ENCODE measurements at regions not wholly inside any gene's neighbourhood (a gene's known extent, or its start where the extent isn't known, plus 50 kb on each side); places are given as distances from the start of the nearest gene placed in this dataset.
"Not testable (repeated sequence)": the region's sequence is repeated elsewhere in the genome, so short reads cannot be mapped to it uniquely, and the experiment has no call there.

DNA sequence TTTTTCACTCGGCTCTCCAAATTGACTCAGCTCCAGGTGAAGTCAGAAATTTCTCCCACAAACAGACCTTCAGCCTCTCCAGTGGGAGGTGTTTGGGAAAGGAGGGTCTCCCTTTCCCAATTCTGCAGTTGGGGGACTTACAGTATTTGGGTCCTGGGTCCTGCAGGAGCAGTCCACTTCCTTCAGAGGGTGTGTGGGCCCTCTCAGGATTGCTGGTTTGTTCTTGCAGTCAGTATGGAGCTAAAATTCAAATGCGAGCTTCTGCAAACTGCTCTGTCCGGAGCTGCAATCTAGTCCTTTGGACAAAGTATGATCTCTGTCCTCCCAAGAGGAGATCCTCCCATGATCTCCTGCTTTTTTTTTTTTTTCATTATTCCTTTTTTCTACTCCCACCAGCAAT, 87.9 kb upstream of the MSTN start:
- ATAC-seq (replicated peaks; ENCODE audit: extremely low read depth, poor library complexity, severe bottlenecking) (no peak), DNase-seq (ENCODE audit: low spot score in 2 of 2) (no peak)
- H3K27ac Mint-ChIP-seq (ENCODE audit: low read depth): no peak overlapping the region
- no peaks in the 10 kb centered on the region for H3K36me3 Mint-ChIP-seq (ENCODE audit: insufficient read depth)
- H3K27me3 Mint-ChIP-seq: peaks cover 13% of the 10 kb centered on the region
- peaks cover 24% of the 10 kb centered on the region for H3K9me3 Mint-ChIP-seq
- no peak overlapping the region for H3K4me3 Mint-ChIP-seq
- no peaks in the 10 kb centered on the region for H3K4me1 Mint-ChIP-seq

DNA sequence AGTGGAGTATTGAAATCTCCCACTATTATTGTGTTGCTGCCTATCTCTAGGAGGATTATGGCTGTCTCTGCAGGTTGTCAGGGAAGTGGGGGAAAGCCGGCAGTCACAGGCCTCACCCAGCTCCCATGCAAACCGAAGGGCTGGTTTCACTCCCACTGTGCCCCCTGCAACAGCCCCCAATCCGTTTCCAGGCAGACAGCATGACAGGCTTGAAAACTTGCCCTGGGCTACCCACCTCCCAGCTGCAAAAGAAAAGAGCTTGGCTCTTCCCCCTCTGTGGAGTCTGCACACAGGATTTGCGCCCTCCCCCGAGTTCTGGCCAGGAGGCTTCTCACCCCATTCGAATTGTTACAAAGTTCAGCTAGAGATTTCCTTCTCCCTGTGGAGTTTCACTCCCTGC, 87.4 kb upstream of the MSTN start:
- no peak overlapping the region for H3K27ac Mint-ChIP-seq (ENCODE audit: low read depth)
- no peaks in the 10 kb centered on the region for H3K4me1 Mint-ChIP-seq
- peaks cover 10% of the 10 kb centered on the region for H3K27me3 Mint-ChIP-seq
- DNase-seq (ENCODE audit: low spot score in 2 of 2) (no peak), ATAC-seq (replicated peaks; ENCODE audit: extremely low read depth, poor library complexity, severe bottlenecking) (no peak)
- no peaks in the 10 kb centered on the region for H3K36me3 Mint-ChIP-seq (ENCODE audit: insufficient read depth)
- H3K9me3 Mint-ChIP-seq: peaks cover 24% of the 10 kb centered on the region
- H3K4me3 Mint-ChIP-seq: no peak overlapping the region

GRCh38 chr2:190149200-190149599, 86.7 kb upstream of the MSTN start:
- Mint-ChIP-seq H3K9me3 (peaks cover 24% of the 10 kb centered on the region), H3K27ac (ENCODE audit: low read depth) (no peak overlapping the region), H3K36me3 (ENCODE audit: insufficient read depth) (no peaks in the 10 kb centered on the region), H3K4me1 (no peaks in the 10 kb centered on the region), H3K4me3 (no peak overlapping the region), H3K27me3 (peaks cover 3% of the 10 kb centered on the region)
- no peak for ATAC-seq (replicated peaks; ENCODE audit: extremely low read depth, poor library complexity, severe bottlenecking)
- DNase-seq (ENCODE audit: low spot score in 2 of 2): no peak

DNA sequence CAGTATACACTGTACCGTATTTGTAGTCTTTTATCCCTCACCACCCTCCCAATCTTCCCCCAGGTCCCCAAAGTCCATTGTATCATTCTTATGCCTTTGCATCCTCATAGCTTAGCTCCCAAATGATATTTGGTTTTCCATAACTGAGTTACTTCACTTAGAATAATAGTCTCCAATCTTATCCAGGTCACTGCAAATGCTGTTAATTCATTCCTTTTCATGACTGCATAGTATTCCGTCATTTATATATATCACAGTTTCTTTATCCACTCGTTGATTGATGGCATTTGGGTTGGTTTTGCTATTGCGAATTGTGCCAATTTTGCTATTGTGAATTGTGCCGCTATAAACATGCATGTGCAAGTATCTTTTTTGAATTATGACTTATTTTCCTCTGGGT, 83.6 kb upstream of the MSTN start:
- H3K36me3 Mint-ChIP-seq (ENCODE audit: insufficient read depth); H3K27me3 Mint-ChIP-seq; H3K4me3 Mint-ChIP-seq; ATAC-seq (replicated peaks; ENCODE audit: extremely low read depth, poor library complexity, severe bottlenecking); DNase-seq (ENCODE audit: low spot score in 2 of 2); H3K4me1 Mint-ChIP-seq; H3K27ac Mint-ChIP-seq (ENCODE audit: low read depth): not testable (repeated sequence)
- H3K9me3 Mint-ChIP-seq: peaks cover 27% of the 10 kb centered on the region

GRCh38 chr2:190140474-190140873, 77.9 kb upstream of the MSTN start:
- not testable (repeated sequence) for H3K9me3 Mint-ChIP-seq; H3K4me3 Mint-ChIP-seq; H3K27me3 Mint-ChIP-seq; DNase-seq (ENCODE audit: low spot score in 2 of 2); H3K36me3 Mint-ChIP-seq (ENCODE audit: insufficient read depth); H3K4me1 Mint-ChIP-seq; H3K27ac Mint-ChIP-seq (ENCODE audit: low read depth); ATAC-seq (replicated peaks; ENCODE audit: extremely low read depth, poor library complexity, severe bottlenecking)

- no peaks in the 10 kb centered on the region for H3K36me3 Mint-ChIP-seq (ENCODE audit: insufficient read depth)
- H3K4me3 Mint-ChIP-seq: no peak overlapping the region
Observed at GRCh38 chr2:190139371-190139770, 76.8 kb upstream of the MSTN start.

DNA sequence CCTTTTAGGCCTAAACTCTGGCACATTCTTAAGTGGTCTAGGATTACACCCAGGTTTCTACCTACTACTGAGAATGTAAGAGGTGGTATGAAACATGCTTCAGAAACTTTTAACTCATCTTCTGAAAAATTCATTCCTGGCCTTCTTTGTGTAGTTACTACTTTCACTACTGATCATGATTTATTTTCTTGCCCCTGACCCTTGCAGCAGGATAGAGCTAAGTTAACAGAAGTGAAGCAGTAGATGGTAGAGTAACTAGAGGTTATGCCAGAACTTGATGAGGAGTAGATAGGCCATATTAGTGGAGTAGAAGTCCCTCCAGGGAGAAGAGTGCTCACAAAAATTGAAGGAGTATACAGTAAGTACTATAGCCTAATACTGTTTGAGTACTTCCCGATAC, 75.5 kb upstream of the MSTN start:
- no peak for DNase-seq (ENCODE audit: low spot score in 2 of 2)
- Mint-ChIP-seq H3K27ac (ENCODE audit: low read depth) (no peak overlapping the region), H3K36me3 (ENCODE audit: insufficient read depth) (no peaks in the 10 kb centered on the region), H3K9me3 (peaks cover 8% of the 10 kb centered on the region), H3K4me1 (no peaks in the 10 kb centered on the region), H3K4me3 (no peak overlapping the region), H3K27me3 (no peaks in the 10 kb centered on the region)
- ATAC-seq (replicated peaks; ENCODE audit: extremely low read depth, poor library complexity, severe bottlenecking): no peak

More at GRCh38 chr2:190139371-190139770, 76.8 kb upstream of the MSTN start:
- Mint-ChIP-seq H3K27me3 (no peaks in the 10 kb centered on the region), H3K4me1 (no peaks in the 10 kb centered on the region), H3K9me3 (peaks cover 8% of the 10 kb centered on the region), H3K27ac (ENCODE audit: low read depth) (no peak overlapping the region)
- ATAC-seq (replicated peaks; ENCODE audit: extremely low read depth, poor library complexity, severe bottlenecking): no peak
- DNase-seq (ENCODE audit: low spot score in 2 of 2): no peak

DNA sequence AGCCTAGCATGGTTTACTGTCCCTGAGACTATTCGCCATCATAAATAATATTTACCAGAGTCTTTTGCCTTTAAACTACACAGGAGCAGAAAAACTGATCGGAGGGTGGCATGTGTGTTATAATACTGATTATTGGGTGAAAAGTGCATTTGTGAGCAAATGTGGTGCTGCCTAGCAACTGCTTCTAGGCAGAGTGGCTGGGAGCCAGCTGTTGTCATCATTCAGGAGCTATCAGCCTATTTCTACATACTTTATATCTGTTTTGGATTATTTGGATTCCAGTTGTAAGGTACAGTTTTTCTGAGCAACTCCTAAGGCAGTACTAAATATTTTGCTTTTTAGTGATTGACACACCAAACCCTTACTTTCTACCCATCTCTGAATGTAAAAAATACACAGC, 75.0 kb upstream of the MSTN start:
- ATAC-seq (replicated peaks; ENCODE audit: extremely low read depth, poor library complexity, severe bottlenecking) (no peak), DNase-seq (ENCODE audit: low spot score in 2 of 2) (no peak)
- H3K4me3 Mint-ChIP-seq: no peak overlapping the region
- H3K27ac Mint-ChIP-seq (ENCODE audit: low read depth): no peak overlapping the region
- H3K36me3 Mint-ChIP-seq (ENCODE audit: insufficient read depth): no peaks in the 10 kb centered on the region
- H3K9me3 Mint-ChIP-seq: peaks cover 8% of the 10 kb centered on the region
- H3K4me1 Mint-ChIP-seq: no peaks in the 10 kb centered on the region
- H3K27me3 Mint-ChIP-seq: no peaks in the 10 kb centered on the region

DNA sequence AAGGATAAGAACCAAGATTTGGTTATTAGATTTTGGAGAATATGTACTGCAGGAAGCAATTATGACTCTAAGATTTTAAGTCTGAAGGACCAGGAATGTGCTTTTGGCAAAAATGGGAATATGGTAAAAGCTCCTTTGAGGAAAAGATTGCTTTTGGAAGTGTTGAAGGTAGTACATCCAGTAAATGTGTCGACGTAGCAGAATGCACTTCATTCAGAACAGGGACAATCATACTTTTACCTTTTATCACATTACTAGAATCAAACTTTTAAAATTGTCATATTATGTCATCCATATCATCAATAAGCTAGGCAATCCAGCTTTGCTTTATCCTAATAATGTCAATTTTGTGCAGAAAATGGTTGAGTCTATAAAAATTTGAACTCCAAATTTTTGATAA, 74.3 kb upstream of the MSTN start:
- Mint-ChIP-seq H3K36me3 (ENCODE audit: insufficient read depth) (no peaks in the 10 kb centered on the region), H3K4me1 (no peaks in the 10 kb centered on the region), H3K9me3 (peaks cover 8% of the 10 kb centered on the region), H3K27ac (ENCODE audit: low read depth) (no peak overlapping the region), H3K4me3 (no peak overlapping the region), H3K27me3 (no peaks in the 10 kb centered on the region)
- no peak for ATAC-seq (replicated peaks; ENCODE audit: extremely low read depth, poor library complexity, severe bottlenecking)
- no peak for DNase-seq (ENCODE audit: low spot score in 2 of 2)

- no peak overlapping the region for H3K27ac Mint-ChIP-seq (ENCODE audit: low read depth)
- H3K36me3 Mint-ChIP-seq (ENCODE audit: insufficient read depth): no peaks in the 10 kb centered on the region
- H3K4me1 Mint-ChIP-seq: no peaks in the 10 kb centered on the region
- H3K4me3 Mint-ChIP-seq: no peak overlapping the region
- ATAC-seq (replicated peaks; ENCODE audit: extremely low read depth, poor library complexity, severe bottlenecking) (no peak), DNase-seq (ENCODE audit: low spot score in 2 of 2) (no peak)
- peaks cover 7% of the 10 kb centered on the region for H3K9me3 Mint-ChIP-seq
- no peaks in the 10 kb centered on the region for H3K27me3 Mint-ChIP-seq
Observed at GRCh38 chr2:190136259-190136658, 73.7 kb upstream of the MSTN start.

DNA sequence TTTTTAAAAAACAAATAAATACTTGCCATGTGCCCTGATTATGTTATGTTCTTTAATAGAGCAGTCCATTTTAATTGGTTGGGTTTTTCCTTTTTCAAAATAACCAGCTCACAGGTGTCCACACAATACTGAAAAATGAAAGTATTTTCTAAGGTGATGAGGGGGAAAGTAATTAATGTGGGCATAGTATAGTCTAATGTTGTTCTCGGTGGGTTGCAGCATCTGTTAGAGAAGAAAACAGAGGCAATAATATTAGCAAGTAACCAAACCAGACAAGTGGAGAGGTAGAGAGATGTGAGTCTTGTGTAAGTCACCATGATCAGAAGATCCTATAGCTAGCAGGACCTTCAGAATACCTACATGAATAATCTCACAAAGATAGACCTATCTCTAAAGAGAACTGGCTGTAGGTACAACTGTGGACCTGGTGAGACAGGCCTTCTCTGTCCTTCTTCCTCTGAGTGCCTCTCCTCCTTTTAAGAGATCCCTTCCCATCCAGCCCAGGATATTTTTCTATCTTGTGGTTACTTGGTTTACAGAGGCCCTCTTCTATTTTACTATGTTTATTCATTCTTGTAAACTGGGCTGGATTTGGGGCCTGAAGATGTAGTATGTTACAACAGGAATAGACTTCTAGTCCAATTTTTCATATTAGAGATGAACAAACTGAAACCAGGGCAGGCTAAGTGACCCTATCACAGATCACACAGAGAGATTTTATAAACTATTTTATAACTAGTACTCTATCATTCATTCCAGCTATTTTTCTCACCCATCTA, 67.1 kb upstream of the MSTN start:
- H3K36me3 Mint-ChIP-seq (ENCODE audit: insufficient read depth): no peaks in the 10 kb centered on the region
- no peaks in the 10 kb centered on the region for H3K4me1 Mint-ChIP-seq
- H3K4me3 Mint-ChIP-seq: no peak overlapping the region
- no peaks in the 10 kb centered on the region for H3K9me3 Mint-ChIP-seq
- no peak for ATAC-seq (replicated peaks; ENCODE audit: extremely low read depth, poor library complexity, severe bottlenecking)
- H3K27me3 Mint-ChIP-seq: no peaks in the 10 kb centered on the region
- no peak overlapping the region for H3K27ac Mint-ChIP-seq (ENCODE audit: low read depth)
- no peak for DNase-seq (ENCODE audit: low spot score in 2 of 2)

DNA sequence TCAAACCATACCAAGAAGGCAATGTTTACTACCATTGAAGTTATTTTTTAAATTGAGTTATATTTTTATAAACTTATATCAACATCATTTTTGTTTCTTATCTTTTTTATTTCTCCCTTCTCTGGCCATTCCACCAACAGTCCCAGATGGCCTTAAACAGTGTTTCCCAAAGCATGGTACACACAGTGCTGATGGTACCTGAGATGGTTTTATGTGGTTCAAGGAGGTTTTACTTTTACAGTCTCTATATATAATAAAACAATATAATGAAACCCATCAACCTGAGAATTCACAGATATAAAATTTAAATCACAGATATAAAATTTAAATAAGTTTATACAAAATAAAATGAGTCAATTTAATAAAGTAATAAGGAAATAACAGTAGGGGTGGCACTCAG, 65.1 kb upstream of the MSTN start:
- H3K4me3 Mint-ChIP-seq: no peak overlapping the region
- no peaks in the 10 kb centered on the region for H3K27me3 Mint-ChIP-seq
- H3K27ac Mint-ChIP-seq (ENCODE audit: low read depth): no peak overlapping the region
- ATAC-seq (replicated peaks; ENCODE audit: extremely low read depth, poor library complexity, severe bottlenecking): no peak
- DNase-seq (ENCODE audit: low spot score in 2 of 2): no peak
- no peaks in the 10 kb centered on the region for H3K4me1 Mint-ChIP-seq
- no peaks in the 10 kb centered on the region for H3K9me3 Mint-ChIP-seq
- no peaks in the 10 kb centered on the region for H3K36me3 Mint-ChIP-seq (ENCODE audit: insufficient read depth)

- Mint-ChIP-seq H3K27ac (ENCODE audit: low read depth) (no peak overlapping the region), H3K9me3 (no peaks in the 10 kb centered on the region), H3K27me3 (no peaks in the 10 kb centered on the region), H3K36me3 (ENCODE audit: insufficient read depth) (no peaks in the 10 kb centered on the region), H3K4me1 (peaks cover 3% of the 10 kb centered on the region), H3K4me3 (no peak overlapping the region)
- DNase-seq (ENCODE audit: low spot score in 2 of 2) (no peak), ATAC-seq (replicated peaks; ENCODE audit: extremely low read depth, poor library complexity, severe bottlenecking) (no peak)
Observed at GRCh38 chr2:190126798-190127197, 64.3 kb upstream of the MSTN start.

Data from central memory CD8-positive, alpha-beta T cell (primary cell).